Panc1 (cell line): ENCODE measurements at regions not wholly inside any gene's neighbourhood (a gene's known extent, or its start where the extent isn't known, plus 50 kb on each side); places are given as distances from the start of the nearest gene placed in this dataset.

Experiments
- ATAC-seq: fragments of 200-7000 bp; cut with Tn5 transposase; 2 replicates; pipeline ENCODE4 v1.9.1; 2020; ENCODE audit warnings: mild to moderate bottlenecking, moderate library complexity
- BruUV-seq: library from RNA; stranded (reverse); fragments of 400-500 nt; replicated peaks from 2 replicates; lab custom pipeline; 2021; lab: Mats Ljungman, UMichigan
- CTCF ChIA-PET: fragments of 300-600 bp; sonication (Branson Sonifier 250); formaldehyde crosslinking; loops from one replicate; lab custom pipeline; 2022; ENCODE audit warnings: antibody characterized with exemption; lab: Charles Lee
- POLR2A ChIA-PET: fragments of 300-600 bp; sonication (Branson Sonifier 250); formaldehyde crosslinking; loops from one replicate; lab custom pipeline; 2022; ENCODE audit warnings: antibody characterized with exemption; lab: Charles Lee
- DNase-seq: peaks from one replicate; pipeline ENCODE4 v3.0.0-alpha.2; 2010; ENCODE audit warnings: low read depth, low spot score
- H3K27ac ChIP-seq: 2 replicates; pipeline ENCODE4 v1.5.1; 2011; ENCODE audit warnings: mild to moderate bottlenecking, low read length, inconsistent platforms
- H3K27me3 ChIP-seq: fragments of 200-500 bp; sonication (Bioruptor generic); 2 replicates; pipeline ENCODE4 v1.6.0; 2014; ENCODE audit warnings: low read length, inconsistent platforms; ENCODE audit not compliant: control insufficient read depth, insufficient read depth
- H3K36me3 ChIP-seq: fragments of 200-500 bp; sonication (Bioruptor generic); 2 replicates; pipeline ENCODE4 v1.5.1; 2014; ENCODE audit warnings: inconsistent platforms, mild to moderate bottlenecking, low read length, moderate library complexity; ENCODE audit not compliant: control insufficient read depth, insufficient read depth
- H3K4me1 ChIP-seq: 2 replicates; pipeline ENCODE4 v1.5.1; 2011; ENCODE audit warnings: inconsistent platforms, mild to moderate bottlenecking, low read length, moderate library complexity; ENCODE audit not compliant: control insufficient read depth, insufficient read depth
- H3K4me3 ChIP-seq, 2 experiments: 2 replicates each; pipeline ENCODE4 v1.5.1; 2011 to 2012; ENCODE audit warnings: low read depth in 2 of 2, low read length in 2 of 2, mild to moderate bottlenecking in 2 of 2, inconsistent platforms in 1 of 2, moderate library complexity in 1 of 2
- H3K9me3 ChIP-seq: fragments of 200-500 bp; sonication (Bioruptor generic); 2 replicates; pipeline ENCODE4 v1.5.1; 2014; ENCODE audit warnings: low read depth, mild to moderate bottlenecking, inconsistent platforms, low read length, moderate library complexity; ENCODE audit not compliant: control insufficient read depth, insufficient read depth
- CTCF ChIP-seq: fragments of 450-650 bp; IDR thresholded peaks from 2 replicates; pipeline ENCODE4 v1.5.1; 2017; ENCODE audit warnings: mild to moderate bottlenecking
- POLR2AphosphoS5 ChIP-seq: IDR thresholded peaks from 2 replicates; pipeline ENCODE4 v1.6.1; 2012; ENCODE audit warnings: mild to moderate bottlenecking, low read depth, low read length, moderate library complexity
- REST ChIP-seq, 2 experiments: IDR thresholded peaks; 2 replicates each; pipeline ENCODE4 v1.6.1; 2011 to 2012; ENCODE audit warnings: low read depth in 2 of 2, control low read depth in 1 of 2, low read length in 1 of 2, mild to moderate bottlenecking in 1 of 2, moderate library complexity in 1 of 2; ENCODE audit not compliant: insufficient read depth in 1 of 2
- SIN3A ChIP-seq: IDR thresholded peaks from 2 replicates; pipeline ENCODE4 v1.6.1; 2012; ENCODE audit warnings: low read depth, mild to moderate bottlenecking, low read length, moderate library complexity, borderline replicate concordance; ENCODE audit not compliant: insufficient read depth
- TCF7L2 ChIP-seq: IDR thresholded peaks from 2 replicates; pipeline ENCODE4 v1.6.1; 2011; ENCODE audit warnings: mild to moderate bottlenecking, low read depth, low read length, inconsistent platforms
- in situ Hi-C: cut with HindIII; loops from 2 replicates; pipeline ENCODE4 v1.10.0; 2016; ENCODE audit warnings: low sequenced_read_pairs, low pct_unique_long_range_greater_than_20kb
- intact Hi-C: fragments of 100-400 bp; cut with micrococcal nuclease; formaldehyde crosslinking; loops from one replicate; pipeline ENCODE4 v1.10.0; 2022; ENCODE audit not compliant: unreplicated experiment

GRCh38 chr1:198032668-198033067 lies 115.5 kb downstream of the LHX9 start:
- ATAC-seq, result no peak
- no peak overlapping the region for H3K27ac ChIP-seq
- ChIA-PET CTCF (no interaction called here), POLR2A (no interaction called here)
- no peaks in the 10 kb centered on the region for H3K36me3 ChIP-seq
- DNase-seq, result no peak
- no peaks in the 10 kb centered on the region; the same call in 1 of the 2 replicates for H3K27me3 ChIP-seq
- H3K4me3 ChIP-seq, result no peak overlapping the region
- in situ Hi-C loops, result no loop called here
- intact Hi-C loops, result no loop called here
- H3K9me3 ChIP-seq, result no peaks in the 10 kb centered on the region
- TF ChIP-seq TCF7L2 (no peak), POLR2AphosphoS5 (no peak), CTCF (no peak), SIN3A (no peak), REST (IDR thresholded peaks at IDR 0.05; ENCODE audit: insufficient read depth in 1 of 2, low read depth in 2 of 2, low read length in 1 of 2) (no peak)
- H3K4me1 ChIP-seq, result no peaks in the 10 kb centered on the region
- no TSS peak for BruUV-seq

DNA sequence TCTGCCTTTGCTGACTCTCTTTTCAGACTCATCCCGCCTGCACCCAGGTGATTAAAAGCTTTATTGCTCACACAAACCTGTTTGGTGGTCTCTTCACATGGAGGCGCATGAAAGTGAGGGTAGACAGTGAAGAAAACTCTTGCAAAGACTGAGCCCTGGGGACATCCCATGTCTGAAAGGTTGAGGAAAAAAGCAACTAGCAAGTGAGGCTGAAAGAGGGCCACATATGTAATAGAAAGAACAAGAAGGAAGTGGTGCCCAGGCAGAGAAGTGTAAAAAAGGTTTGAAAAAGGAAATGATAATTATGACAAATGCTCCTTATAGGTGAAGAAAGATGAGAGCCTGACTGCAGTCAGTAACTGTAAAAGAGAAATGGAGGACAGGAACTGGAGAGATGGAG lies 115.9 kb upstream of the NEK7 start:
- BruUV-seq, result no TSS peak
- H3K36me3 ChIP-seq, result no peaks in the 10 kb centered on the region
- H3K9me3 ChIP-seq, result no peaks in the 10 kb centered on the region
- H3K4me3 ChIP-seq, result no peak overlapping the region
- DNase-seq (no peak), ATAC-seq (no peak)
- in situ Hi-C loops, result no loop called here
- intact Hi-C loops, result no loop called here
- TF ChIP-seq REST (IDR thresholded peaks at IDR 0.05; ENCODE audit: insufficient read depth in 1 of 2, low read depth in 2 of 2, low read length in 1 of 2), result no peak
- no peak for TF ChIP-seq TCF7L2
- TF ChIP-seq POLR2AphosphoS5, result no peak
- TF ChIP-seq CTCF, result no peak
- no peak for TF ChIP-seq SIN3A
- no peaks in the 10 kb centered on the region for H3K27me3 ChIP-seq
- CTCF ChIA-PET, result no interaction called here
- H3K27ac ChIP-seq, result no peak overlapping the region
- POLR2A ChIA-PET, result no interaction called here
- no peaks in the 10 kb centered on the region for H3K4me1 ChIP-seq
